ENCODE measurements at regions not wholly inside any gene's neighbourhood (a gene's known extent, or its start where the extent isn't known, plus 50 kb on each side); places are given as distances from the start of the nearest gene placed in this dataset.
"Not testable (repeated sequence)": the region's sequence is repeated elsewhere in the genome, so short reads cannot be mapped to it uniquely, and the experiment has no call there.

- not testable (repeated sequence) for H2AFZ ChIP-seq (ENCODE audit: low read length, unreplicated experiment); H3K36me3 ChIP-seq (ENCODE audit: insufficient read depth, low read length); H3K79me2 ChIP-seq (ENCODE audit: control insufficient read depth, insufficient read depth, low read length, unreplicated experiment); H3K27ac ChIP-seq (ENCODE audit: low read depth, low read length); H3K27me3 ChIP-seq (ENCODE audit: insufficient read depth, low read length); H3K4me3 ChIP-seq (ENCODE audit: low read depth, low read length); H3K4me1 ChIP-seq (ENCODE audit: control insufficient read depth, insufficient read depth, low read length, unreplicated experiment)
These were observed 146.3 kb downstream of the BCL2L11 start for GRCh38 chr2:111267038-111267437.

GRCh38 chr2:111269761-111270323 is 149.1 kb downstream of the BCL2L11 start:
- H2AFZ ChIP-seq (ENCODE audit: low read length, unreplicated experiment); H3K36me3 ChIP-seq (ENCODE audit: insufficient read depth, low read length); H3K27me3 ChIP-seq (ENCODE audit: insufficient read depth, low read length); H3K79me2 ChIP-seq (ENCODE audit: control insufficient read depth, insufficient read depth, low read length, unreplicated experiment); H3K4me3 ChIP-seq (ENCODE audit: low read depth, low read length); H3K4me1 ChIP-seq (ENCODE audit: control insufficient read depth, insufficient read depth, low read length, unreplicated experiment); H3K27ac ChIP-seq (ENCODE audit: low read depth, low read length): not testable (repeated sequence)

- H3K27me3 ChIP-seq (ENCODE audit: insufficient read depth, low read length); H3K79me2 ChIP-seq (ENCODE audit: control insufficient read depth, insufficient read depth, low read length, unreplicated experiment); H3K36me3 ChIP-seq (ENCODE audit: insufficient read depth, low read length); H3K4me1 ChIP-seq (ENCODE audit: control insufficient read depth, insufficient read depth, low read length, unreplicated experiment); H3K4me3 ChIP-seq (ENCODE audit: low read depth, low read length); H2AFZ ChIP-seq (ENCODE audit: low read length, unreplicated experiment); H3K27ac ChIP-seq (ENCODE audit: low read depth, low read length): not testable (repeated sequence)
These were observed 149.9 kb downstream of the BCL2L11 start for GRCh38 chr2:111270569-111270968.

GRCh38 chr2:111271647-111272304 is 151.1 kb downstream of the BCL2L11 start:
- not testable (repeated sequence) for H2AFZ ChIP-seq (ENCODE audit: low read length, unreplicated experiment); H3K4me1 ChIP-seq (ENCODE audit: control insufficient read depth, insufficient read depth, low read length, unreplicated experiment); H3K79me2 ChIP-seq (ENCODE audit: control insufficient read depth, insufficient read depth, low read length, unreplicated experiment); H3K27me3 ChIP-seq (ENCODE audit: insufficient read depth, low read length); H3K27ac ChIP-seq (ENCODE audit: low read depth, low read length); H3K36me3 ChIP-seq (ENCODE audit: insufficient read depth, low read length); H3K4me3 ChIP-seq (ENCODE audit: low read depth, low read length)

GRCh38 chr2:111273007-111273406 is 152.3 kb downstream of the BCL2L11 start:
- H3K27me3 ChIP-seq (ENCODE audit: insufficient read depth, low read length); H3K79me2 ChIP-seq (ENCODE audit: control insufficient read depth, insufficient read depth, low read length, unreplicated experiment); H3K4me3 ChIP-seq (ENCODE audit: low read depth, low read length); H2AFZ ChIP-seq (ENCODE audit: low read length, unreplicated experiment); H3K27ac ChIP-seq (ENCODE audit: low read depth, low read length); H3K36me3 ChIP-seq (ENCODE audit: insufficient read depth, low read length); H3K4me1 ChIP-seq (ENCODE audit: control insufficient read depth, insufficient read depth, low read length, unreplicated experiment): not testable (repeated sequence)

- not testable (repeated sequence) for H3K27me3 ChIP-seq (ENCODE audit: insufficient read depth, low read length); H3K36me3 ChIP-seq (ENCODE audit: insufficient read depth, low read length); H3K79me2 ChIP-seq (ENCODE audit: control insufficient read depth, insufficient read depth, low read length, unreplicated experiment); H3K4me1 ChIP-seq (ENCODE audit: control insufficient read depth, insufficient read depth, low read length, unreplicated experiment); H2AFZ ChIP-seq (ENCODE audit: low read length, unreplicated experiment); H3K27ac ChIP-seq (ENCODE audit: low read depth, low read length); H3K4me3 ChIP-seq (ENCODE audit: low read depth, low read length)
These were observed 154.5 kb downstream of the BCL2L11 start for GRCh38 chr2:111275047-111275853.

GRCh38 chr2:111275854-111276171 is 155.1 kb downstream of the BCL2L11 start:
- H3K27ac ChIP-seq (ENCODE audit: low read depth, low read length); H3K4me1 ChIP-seq (ENCODE audit: control insufficient read depth, insufficient read depth, low read length, unreplicated experiment); H2AFZ ChIP-seq (ENCODE audit: low read length, unreplicated experiment); H3K36me3 ChIP-seq (ENCODE audit: insufficient read depth, low read length); H3K27me3 ChIP-seq (ENCODE audit: insufficient read depth, low read length); H3K4me3 ChIP-seq (ENCODE audit: low read depth, low read length); H3K79me2 ChIP-seq (ENCODE audit: control insufficient read depth, insufficient read depth, low read length, unreplicated experiment): not testable (repeated sequence)

- not testable (repeated sequence) for H3K27ac ChIP-seq (ENCODE audit: low read depth, low read length); H3K79me2 ChIP-seq (ENCODE audit: control insufficient read depth, insufficient read depth, low read length, unreplicated experiment); H3K4me1 ChIP-seq (ENCODE audit: control insufficient read depth, insufficient read depth, low read length, unreplicated experiment); H2AFZ ChIP-seq (ENCODE audit: low read length, unreplicated experiment); H3K4me3 ChIP-seq (ENCODE audit: low read depth, low read length); H3K36me3 ChIP-seq (ENCODE audit: insufficient read depth, low read length); H3K27me3 ChIP-seq (ENCODE audit: insufficient read depth, low read length)
These were observed 157.4 kb downstream of the BCL2L11 start for GRCh38 chr2:111278133-111278532.

GRCh38 chr2:111280709-111281286 is 160.1 kb downstream of the BCL2L11 start:
- not testable (repeated sequence) for H3K27ac ChIP-seq (ENCODE audit: low read depth, low read length); H3K4me3 ChIP-seq (ENCODE audit: low read depth, low read length); H2AFZ ChIP-seq (ENCODE audit: low read length, unreplicated experiment); H3K4me1 ChIP-seq (ENCODE audit: control insufficient read depth, insufficient read depth, low read length, unreplicated experiment); H3K79me2 ChIP-seq (ENCODE audit: control insufficient read depth, insufficient read depth, low read length, unreplicated experiment); H3K36me3 ChIP-seq (ENCODE audit: insufficient read depth, low read length); H3K27me3 ChIP-seq (ENCODE audit: insufficient read depth, low read length)

GRCh38 chr2:111282162-111282561 is 161.4 kb downstream of the BCL2L11 start:
- H3K4me3 ChIP-seq (ENCODE audit: low read depth, low read length); H3K79me2 ChIP-seq (ENCODE audit: control insufficient read depth, insufficient read depth, low read length, unreplicated experiment); H3K27me3 ChIP-seq (ENCODE audit: insufficient read depth, low read length); H3K27ac ChIP-seq (ENCODE audit: low read depth, low read length); H3K36me3 ChIP-seq (ENCODE audit: insufficient read depth, low read length); H2AFZ ChIP-seq (ENCODE audit: low read length, unreplicated experiment); H3K4me1 ChIP-seq (ENCODE audit: control insufficient read depth, insufficient read depth, low read length, unreplicated experiment): not testable (repeated sequence)
